SU-DHL-6 (cell line): ENCODE measurements at regions not wholly inside any gene's neighbourhood (a gene's known extent, or its start where the extent isn't known, plus 50 kb on each side); places are given as distances from the start of the nearest gene placed in this dataset.

Experiments used
- EZH2phosphoT487 ChIP-seq: fragments of 200-600 bp; sonication (generic), shearing (Covaris generic); conservative IDR thresholded peaks from 2 replicates; pipeline ENCODE4 v1.6.1; 2018; ENCODE audit warnings: mild to moderate bottlenecking, antibody characterized with exemption, low read length, moderate library complexity, mixed read lengths
- TF ChIP-seq, protein P1 (sequence below): fragments of 200-600 bp; sonication (generic); IDR thresholded peaks from one replicate; pipeline ENCODE4 v1.5.1; 2017; ENCODE audit warnings: antibody characterized with exemption, mild to moderate bottlenecking, low read length, moderate library complexity; ENCODE audit not compliant: insufficient read depth, poor library complexity, severe bottlenecking

DNA sequence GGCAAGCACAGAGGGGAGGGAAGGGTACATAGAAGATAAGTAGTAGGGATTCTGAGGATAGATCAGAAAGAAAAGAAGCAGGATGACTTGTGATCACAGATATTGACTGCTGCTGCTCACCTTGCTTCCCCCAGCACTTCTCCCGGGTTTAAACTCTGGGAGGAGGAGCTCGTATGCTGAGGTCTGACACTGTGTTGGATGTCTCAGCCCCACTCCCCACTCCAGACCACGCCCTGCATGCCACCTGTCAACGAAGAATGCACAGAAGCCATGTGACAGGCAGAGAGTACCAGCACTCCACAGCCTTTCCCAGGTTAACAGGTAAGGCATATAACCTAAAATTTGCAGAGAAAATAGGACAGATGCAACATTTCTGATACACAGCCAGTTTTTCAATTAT lies 388.9 kb downstream of the TNS3 start:
- no peak for TF ChIP-seq EZH2phosphoT487
- TF ChIP-seq, protein P1, sequence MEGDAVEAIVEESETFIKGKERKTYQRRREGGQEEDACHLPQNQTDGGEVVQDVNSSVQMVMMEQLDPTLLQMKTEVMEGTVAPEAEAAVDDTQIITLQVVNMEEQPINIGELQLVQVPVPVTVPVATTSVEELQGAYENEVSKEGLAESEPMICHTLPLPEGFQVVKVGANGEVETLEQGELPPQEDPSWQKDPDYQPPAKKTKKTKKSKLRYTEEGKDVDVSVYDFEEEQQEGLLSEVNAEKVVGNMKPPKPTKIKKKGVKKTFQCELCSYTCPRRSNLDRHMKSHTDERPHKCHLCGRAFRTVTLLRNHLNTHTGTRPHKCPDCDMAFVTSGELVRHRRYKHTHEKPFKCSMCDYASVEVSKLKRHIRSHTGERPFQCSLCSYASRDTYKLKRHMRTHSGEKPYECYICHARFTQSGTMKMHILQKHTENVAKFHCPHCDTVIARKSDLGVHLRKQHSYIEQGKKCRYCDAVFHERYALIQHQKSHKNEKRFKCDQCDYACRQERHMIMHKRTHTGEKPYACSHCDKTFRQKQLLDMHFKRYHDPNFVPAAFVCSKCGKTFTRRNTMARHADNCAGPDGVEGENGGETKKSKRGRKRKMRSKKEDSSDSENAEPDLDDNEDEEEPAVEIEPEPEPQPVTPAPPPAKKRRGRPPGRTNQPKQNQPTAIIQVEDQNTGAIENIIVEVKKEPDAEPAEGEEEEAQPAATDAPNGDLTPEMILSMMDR, result no peak
